GM21619 (cell line): ENCODE measurements at regions not wholly inside any gene's neighbourhood (a gene's known extent, or its start where the extent isn't known, plus 50 kb on each side); places are given as distances from the start of the nearest gene placed in this dataset.
"Not testable (repeated sequence)": the region's sequence is repeated elsewhere in the genome, so short reads cannot be mapped to it uniquely, and the experiment has no call there.

Experiments used
- ATAC-seq: cut with Tn5 transposase; IDR thresholded peaks from one replicate; pipeline ENCODE4 v1.9.1; 2021; ENCODE audit not compliant: unreplicated experiment

DNA sequence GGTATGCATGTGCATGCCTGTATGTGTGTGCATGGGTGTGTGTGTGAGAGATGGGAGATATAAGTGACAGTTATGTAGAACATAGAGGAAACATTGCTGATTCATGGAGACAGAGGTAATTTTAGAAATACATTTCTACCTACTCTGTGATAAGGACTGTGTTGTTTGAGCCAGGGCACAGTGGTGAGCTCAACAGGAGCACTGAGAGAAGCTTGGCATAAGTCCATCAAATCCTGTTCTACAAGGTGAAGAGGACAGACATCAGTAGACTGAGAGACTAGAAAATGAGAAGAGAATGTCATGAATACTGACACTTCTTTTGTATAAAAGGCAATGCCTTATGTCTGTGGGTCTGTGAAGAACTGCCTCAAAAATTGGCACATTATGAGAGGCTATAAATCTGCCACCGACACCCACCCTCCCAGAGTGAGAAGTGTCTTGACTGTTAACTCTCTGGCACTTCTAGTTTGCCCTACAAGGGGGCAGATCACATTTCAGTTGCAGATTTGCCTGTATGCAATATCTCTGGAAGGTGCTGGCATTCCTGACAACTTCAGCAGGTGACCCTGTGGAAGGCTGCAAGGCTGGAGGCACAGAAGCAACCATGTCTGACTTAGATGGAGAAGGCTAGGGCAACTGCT lies 962.3 kb upstream of the NRXN1 start:
- ATAC-seq = no peak

DNA sequence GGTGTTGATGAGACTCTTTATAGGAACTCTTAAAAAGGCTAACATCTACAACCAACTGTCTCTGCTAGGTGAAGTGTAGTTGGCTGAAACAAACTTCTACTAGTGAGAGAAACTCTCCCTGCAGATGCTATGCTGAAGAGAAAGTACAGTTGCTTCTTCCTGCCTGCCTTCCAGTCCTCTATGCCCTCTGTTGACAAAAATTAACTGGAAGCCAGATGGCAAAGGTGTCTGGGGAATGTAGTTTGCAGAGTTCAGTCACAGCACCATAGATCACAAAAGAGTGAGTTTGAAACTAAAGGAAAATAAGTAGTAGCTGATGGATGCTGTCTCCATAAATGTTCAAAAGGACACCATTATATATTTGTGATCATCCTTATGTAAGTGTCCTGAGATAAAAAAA lies 958.8 kb upstream of the NRXN1 start:
- ATAC-seq = no peak

GRCh38 chr2:51986101-51986500 lies 954.2 kb upstream of the NRXN1 start:
- no peak for ATAC-seq

DNA sequence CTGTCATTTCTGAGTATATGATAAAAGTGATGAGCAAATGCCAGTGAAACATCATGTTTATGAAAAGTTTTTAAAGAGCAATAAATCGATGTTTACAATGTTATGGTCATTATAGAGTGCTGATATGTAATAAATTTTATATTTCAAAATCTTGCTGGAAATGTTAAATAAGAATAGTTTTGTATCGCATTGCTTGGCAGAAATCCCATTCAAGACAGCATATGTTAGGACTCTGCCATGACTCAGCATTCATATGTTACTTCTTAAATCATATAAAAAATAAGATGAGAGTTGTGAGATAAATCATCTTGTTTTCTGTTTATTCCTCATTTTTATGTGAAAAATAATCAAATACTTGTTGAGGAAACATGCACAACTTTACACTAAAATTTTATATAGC lies 949.9 kb upstream of the NRXN1 start:
- no peak for ATAC-seq

GRCh38 chr2:51976623-51977022 lies 944.7 kb upstream of the NRXN1 start:
- no peak for ATAC-seq

GRCh38 chr2:51971136-51971535 lies 939.2 kb upstream of the NRXN1 start:
- ATAC-seq = no peak

DNA sequence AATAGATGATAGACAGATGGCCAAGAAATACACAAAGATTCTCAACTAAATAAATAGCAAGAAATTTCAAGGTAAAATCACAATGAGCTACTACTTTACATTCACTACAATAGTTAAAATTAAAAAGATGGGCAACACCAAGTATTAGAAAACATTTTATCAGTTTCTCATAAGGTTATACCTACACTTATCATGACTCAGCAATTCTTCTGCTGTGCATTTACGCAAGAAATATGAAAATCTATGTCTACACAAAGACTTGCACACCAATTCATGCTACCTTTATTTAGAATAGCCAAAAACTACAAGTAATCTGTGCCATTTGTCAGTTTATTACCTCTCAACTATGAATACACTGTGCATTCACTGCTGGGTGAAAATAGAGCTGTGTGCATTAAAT lies 937.4 kb upstream of the NRXN1 start:
- no peak for ATAC-seq

DNA sequence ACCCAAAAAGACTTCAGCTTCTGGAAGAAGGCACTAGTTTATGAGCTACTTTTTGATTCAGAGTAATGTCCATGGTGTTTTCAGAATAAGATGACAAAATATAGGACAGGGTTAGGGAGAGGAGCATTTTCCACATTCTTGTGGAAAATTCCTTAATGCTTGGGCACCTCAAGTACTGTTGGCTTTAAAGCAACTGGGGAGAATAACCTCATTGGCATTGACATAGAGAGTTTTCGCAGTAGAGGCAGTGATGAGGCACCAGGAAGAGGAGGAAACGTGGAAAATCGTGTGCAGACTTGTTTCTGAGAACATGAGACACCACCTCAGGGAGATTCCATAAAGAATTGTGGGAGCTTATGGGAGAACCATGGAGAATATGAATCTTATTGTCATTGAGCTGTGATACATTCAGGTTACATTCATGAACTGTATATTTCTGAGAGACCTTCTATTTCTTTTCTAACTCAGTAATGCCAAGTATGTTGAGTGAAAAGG lies 929.0 kb upstream of the NRXN1 start:
- no peak for ATAC-seq

DNA sequence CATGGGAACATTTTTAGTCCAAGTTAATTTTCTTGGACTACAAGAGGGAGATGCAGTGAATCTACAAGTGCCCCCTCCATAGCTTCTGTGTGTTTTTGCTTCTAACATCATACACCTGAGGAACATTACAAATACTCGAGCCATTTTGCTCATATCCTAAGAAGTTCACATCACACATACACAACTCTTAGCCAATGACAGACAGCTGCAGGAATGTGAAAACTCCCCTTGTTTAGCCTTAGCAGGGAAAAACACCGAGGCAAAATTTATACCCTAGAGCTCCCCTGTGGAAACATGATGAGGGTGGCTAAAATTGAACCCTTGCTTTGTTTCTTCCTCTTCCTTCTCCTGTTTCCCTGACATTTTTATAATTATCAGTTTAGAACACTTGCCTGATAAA lies 928.3 kb upstream of the NRXN1 start:
- no peak for ATAC-seq

- no peak for ATAC-seq
Observed at GRCh38 chr2:51959696-51960095, 927.8 kb upstream of the NRXN1 start.

DNA sequence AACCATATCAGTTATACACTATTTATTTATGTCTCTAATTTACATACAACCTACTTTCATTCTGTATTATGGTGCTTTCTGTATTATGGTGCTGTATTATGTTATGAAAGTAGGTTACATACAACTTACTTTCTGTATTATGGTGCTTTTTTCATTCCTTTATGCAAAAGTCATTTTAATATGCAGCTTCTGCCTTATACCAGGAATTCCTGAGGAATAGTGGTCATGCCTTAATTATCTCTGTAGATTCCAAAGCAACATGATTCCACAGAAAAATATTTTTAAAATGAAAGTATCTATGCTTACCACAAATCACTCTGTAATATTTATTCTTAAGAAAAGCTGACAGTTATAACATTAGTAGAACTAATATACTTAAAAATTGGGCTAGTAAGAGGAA lies 922.0 kb upstream of the NRXN1 start:
- no peak for ATAC-seq

GRCh38 chr2:51921076-51921475 lies 889.1 kb upstream of the NRXN1 start:
- no peak for ATAC-seq

DNA sequence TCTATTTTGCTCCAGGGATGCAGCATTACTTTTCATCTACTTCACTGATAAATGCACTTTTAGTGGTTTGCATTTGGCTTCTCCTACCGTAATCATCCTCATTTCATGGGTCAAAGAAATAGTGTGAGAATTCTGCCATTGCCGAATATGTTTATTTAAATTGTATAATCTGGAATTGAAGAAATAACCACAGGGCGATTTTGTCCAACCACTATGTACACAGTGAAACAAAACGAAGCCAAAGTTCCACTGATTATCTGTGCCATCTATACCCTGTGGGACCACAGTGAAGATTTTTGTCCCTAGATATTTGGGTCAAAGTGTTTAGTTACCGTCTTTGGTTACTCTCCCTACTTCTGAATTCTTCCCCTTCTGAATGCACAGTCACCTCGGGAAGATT lies 888.6 kb upstream of the NRXN1 start:
- ATAC-seq = no peak

- ATAC-seq = no peak
Observed at GRCh38 chr2:51919395-51919794, 887.5 kb upstream of the NRXN1 start.

- ATAC-seq = no peak
Observed at GRCh38 chr2:51918113-51918512, 886.2 kb upstream of the NRXN1 start.

DNA sequence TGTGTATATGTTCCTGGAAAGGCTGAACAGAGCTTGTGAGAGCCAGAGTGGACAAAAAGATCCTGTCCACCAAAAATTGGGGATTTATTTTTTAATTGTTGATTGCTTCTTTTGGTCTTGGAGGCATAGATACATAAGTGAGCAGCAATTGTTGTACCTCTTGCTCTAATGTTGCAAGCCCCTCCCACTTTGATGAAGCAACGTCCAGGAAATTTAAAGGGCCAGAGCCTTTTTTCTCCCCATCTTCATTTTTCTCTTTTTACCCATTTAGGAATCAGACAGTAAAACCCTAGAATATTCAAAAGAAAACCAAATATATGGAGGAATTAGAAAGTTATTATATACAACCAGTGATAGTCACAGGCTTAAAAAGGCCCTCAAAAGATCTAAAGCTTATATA lies 871.8 kb upstream of the NRXN1 start:
- ATAC-seq = no peak

DNA sequence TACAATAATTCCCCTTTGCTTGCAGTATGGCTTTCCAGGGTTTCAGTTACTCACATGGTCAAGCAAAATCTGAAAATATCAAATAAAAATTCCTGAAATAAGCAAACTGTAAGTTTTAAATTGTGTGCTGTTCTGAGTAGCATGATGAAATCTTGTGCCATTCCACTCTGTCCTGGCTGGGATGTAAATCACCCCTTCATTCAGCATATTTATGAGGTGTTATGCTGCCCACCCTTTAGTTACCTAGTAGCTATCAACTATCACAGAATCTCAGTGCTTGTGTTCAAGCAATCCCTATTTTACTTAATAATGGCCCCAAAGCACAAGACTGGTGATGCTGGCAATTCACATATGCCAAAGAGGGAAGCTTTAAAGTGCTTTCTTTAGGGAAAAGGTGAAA lies 867.7 kb upstream of the NRXN1 start:
- ATAC-seq = no peak

DNA sequence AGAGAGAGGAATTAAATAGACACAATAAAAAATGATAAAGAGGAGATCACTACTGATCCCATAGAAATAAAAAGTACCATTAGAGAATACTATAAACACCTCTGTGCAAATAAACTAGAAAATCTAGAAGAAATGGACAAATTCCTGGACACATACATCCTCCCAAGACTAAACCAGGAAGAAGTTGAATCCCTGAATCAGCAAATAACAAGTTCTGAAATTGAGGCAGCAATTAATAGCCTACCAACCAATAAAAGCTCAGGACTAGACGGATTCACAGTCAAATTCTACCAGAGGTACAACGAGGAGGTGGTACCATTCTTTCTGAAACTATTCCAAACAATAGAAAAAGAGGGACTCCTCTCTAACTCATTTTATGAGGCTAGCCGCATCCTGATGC lies 862.7 kb upstream of the NRXN1 start:
- ATAC-seq = not testable (repeated sequence)

DNA sequence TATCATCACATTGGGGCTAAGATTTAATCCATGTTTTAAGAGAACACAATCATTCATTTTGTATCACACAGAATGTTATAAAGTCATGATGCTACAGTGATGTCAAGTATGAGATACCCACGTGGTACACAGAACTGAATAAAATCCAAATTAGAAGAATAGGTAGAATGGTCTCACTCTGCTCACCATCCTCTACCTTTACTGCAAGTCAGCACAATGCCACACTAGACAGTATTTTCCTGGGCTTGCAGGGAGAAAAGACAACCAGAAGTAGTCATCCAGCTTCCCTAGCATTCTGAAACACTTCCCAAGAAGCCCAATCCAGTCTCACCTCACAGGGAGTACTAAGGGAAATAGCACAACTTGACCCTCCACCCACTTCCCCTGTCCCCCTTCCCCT lies 856.2 kb upstream of the NRXN1 start:
- no peak for ATAC-seq

DNA sequence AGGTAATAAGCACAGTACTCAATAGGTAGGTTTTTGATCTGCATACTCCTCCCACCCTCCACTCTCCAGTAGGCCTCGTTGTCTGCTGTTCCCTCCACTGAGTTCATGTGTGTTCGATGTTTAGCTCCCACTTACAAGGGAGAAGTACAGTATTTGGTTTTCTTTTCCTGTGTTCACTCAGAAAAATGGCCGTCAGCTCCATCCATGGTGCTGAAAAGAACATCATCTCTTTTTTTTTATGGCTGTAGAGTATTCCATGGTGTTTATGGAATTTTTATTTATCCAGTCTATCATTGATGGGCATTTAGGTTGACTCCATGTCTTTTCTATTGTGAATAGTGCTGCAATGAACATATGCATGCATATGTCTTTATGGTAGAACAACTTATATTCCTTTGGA lies 849.7 kb upstream of the NRXN1 start:
- no peak for ATAC-seq

DNA sequence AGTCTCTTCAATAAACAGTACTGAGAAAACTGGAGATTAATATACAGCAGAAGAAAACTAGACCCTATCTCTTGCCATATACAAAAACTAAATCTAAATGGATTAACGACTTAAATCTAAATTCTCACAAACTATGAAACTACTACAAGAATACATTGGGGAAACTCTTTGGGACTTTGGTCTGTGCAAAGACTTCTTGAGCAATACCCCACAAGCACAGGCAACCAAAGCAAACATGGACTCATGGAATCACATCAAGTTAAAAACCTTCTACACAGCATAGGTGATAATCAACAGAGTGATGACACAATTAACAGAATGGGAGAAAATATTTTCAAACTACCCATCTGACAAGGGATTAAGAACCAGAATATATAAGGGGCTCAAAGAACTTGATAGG lies 848.2 kb upstream of the NRXN1 start:
- no peak for ATAC-seq

GRCh38 chr2:51866361-51866760 lies 834.4 kb upstream of the NRXN1 start:
- no peak for ATAC-seq

- no peak for ATAC-seq
Observed at GRCh38 chr2:51859260-51859659, 827.3 kb upstream of the NRXN1 start.
